ENCODE measurements at regions not wholly inside any gene's neighbourhood (a gene's known extent, or its start where the extent isn't known, plus 50 kb on each side); places are given as distances from the start of the nearest gene placed in this dataset.

GRCh38 chr14:85873006-85873405 lies 343.1 kb downstream of the FLRT2 start:
- TF ChIP-seq REST (IDR thresholded peaks at IDR 0.05; ENCODE audit: insufficient read depth in 1 of 2, low read depth in 2 of 2, low read length in 2 of 2) (no peak), TAF1 (IDR thresholded peaks at IDR 0.05; ENCODE audit: borderline replicate concordance, insufficient read depth, low read length) (no peak), POLR2AphosphoS5 (IDR thresholded peaks at IDR 0.05; ENCODE audit: low read depth, low read length) (no peak)

- TF ChIP-seq FOXP2 (optimal IDR thresholded peaks at IDR 0.05; ENCODE audit: borderline replicate concordance, extremely low read depth, extremely low read length, insufficient read depth): no peak
- TF ChIP-seq TAF1 (IDR thresholded peaks at IDR 0.05; ENCODE audit: borderline replicate concordance, insufficient read depth, low read length): no peak
- TF ChIP-seq POLR2AphosphoS5 (IDR thresholded peaks at IDR 0.05; ENCODE audit: low read depth, low read length): no peak
- TF ChIP-seq REST (IDR thresholded peaks at IDR 0.05; ENCODE audit: insufficient read depth in 1 of 2, low read depth in 2 of 2, low read length in 2 of 2): no peak
- no peak for TF ChIP-seq SIN3A (IDR thresholded peaks at IDR 0.05; ENCODE audit: borderline replicate concordance, insufficient read depth, low read length)
These were observed 337.5 kb downstream of the FLRT2 start for GRCh38 chr14:85867450-85867849.

GRCh38 chr14:85865701-85866100 lies 335.8 kb downstream of the FLRT2 start:
- TF ChIP-seq TAF1 (IDR thresholded peaks at IDR 0.05; ENCODE audit: borderline replicate concordance, insufficient read depth, low read length) (no peak), REST (IDR thresholded peaks at IDR 0.05; ENCODE audit: insufficient read depth in 1 of 2, low read depth in 2 of 2, low read length in 2 of 2) (no peak), POLR2AphosphoS5 (IDR thresholded peaks at IDR 0.05; ENCODE audit: low read depth, low read length) (no peak), SIN3A (IDR thresholded peaks at IDR 0.05; ENCODE audit: borderline replicate concordance, insufficient read depth, low read length) (no peak), FOXP2 (optimal IDR thresholded peaks at IDR 0.05; ENCODE audit: borderline replicate concordance, extremely low read depth, extremely low read length, insufficient read depth) (no peak)

- TF ChIP-seq TAF1 (IDR thresholded peaks at IDR 0.05; ENCODE audit: borderline replicate concordance, insufficient read depth, low read length): no peak
- TF ChIP-seq SIN3A (IDR thresholded peaks at IDR 0.05; ENCODE audit: borderline replicate concordance, insufficient read depth, low read length): no peak
- no peak for TF ChIP-seq FOXP2 (optimal IDR thresholded peaks at IDR 0.05; ENCODE audit: borderline replicate concordance, extremely low read depth, extremely low read length, insufficient read depth)
- no peak for TF ChIP-seq POLR2AphosphoS5 (IDR thresholded peaks at IDR 0.05; ENCODE audit: low read depth, low read length)
- no peak for TF ChIP-seq REST (IDR thresholded peaks at IDR 0.05; ENCODE audit: insufficient read depth in 1 of 2, low read depth in 2 of 2, low read length in 2 of 2)
These were observed 328.7 kb downstream of the FLRT2 start for GRCh38 chr14:85858634-85859033.

GRCh38 chr14:85856430-85856829 lies 326.5 kb downstream of the FLRT2 start:
- TF ChIP-seq FOXP2 (optimal IDR thresholded peaks at IDR 0.05; ENCODE audit: borderline replicate concordance, extremely low read depth, extremely low read length, insufficient read depth): no peak
- TF ChIP-seq SIN3A (IDR thresholded peaks at IDR 0.05; ENCODE audit: borderline replicate concordance, insufficient read depth, low read length): no peak
- TF ChIP-seq POLR2AphosphoS5 (IDR thresholded peaks at IDR 0.05; ENCODE audit: low read depth, low read length): no peak
- no peak for TF ChIP-seq REST (IDR thresholded peaks at IDR 0.05; ENCODE audit: insufficient read depth in 1 of 2, low read depth in 2 of 2, low read length in 2 of 2)
- no peak for TF ChIP-seq TAF1 (IDR thresholded peaks at IDR 0.05; ENCODE audit: borderline replicate concordance, insufficient read depth, low read length)

Data from PFSK-1 (cell line).